ENCODE measurements at regions not wholly inside any gene's neighbourhood (a gene's known extent, or its start where the extent isn't known, plus 50 kb on each side); places are given as distances from the start of the nearest gene placed in this dataset.
A peak's percentile ranks its signal among the peaks of the same experiment; 100 is the strongest.

GRCh38 chr6:122524056-122524455 is 52.4 kb upstream of the SERINC1 start:
- Histone ChIP-seq H3K9me3 (ENCODE audit: low read depth, low read length, poor library complexity, severe bottlenecking) (peaks cover 8% of the 10 kb centered on the region), H3K4me1 (ENCODE audit: insufficient read depth, low read length, poor library complexity, severe bottlenecking) (no peaks in the 10 kb centered on the region), H3K27me3 (replicated peaks; ENCODE audit: insufficient read depth, low read depth, low read length, poor library complexity) (no peaks in the 10 kb centered on the region), H3K4me3 (ENCODE audit: low read depth, low read length, poor library complexity, severe bottlenecking) (no peak overlapping the region), H3K27ac (ENCODE audit: low read depth, low read length, poor library complexity, severe bottlenecking) (no peak overlapping the region), H3K36me3 (ENCODE audit: insufficient read depth, low read length, poor library complexity, severe bottlenecking) (no peaks in the 10 kb centered on the region)
- ChIA-PET POLR2A (ENCODE audit: low non-redundant PET) (no interaction called here), CTCF (no interaction called here)
- intact Hi-C loops (cut with micrococcal nuclease; ENCODE audit: unreplicated experiment) = no loop called here
- no peak for DNase-seq (ENCODE audit: low spot score)
- no TSS peak for BruUV-seq (replicated peaks)
- TF ChIP-seq EZH2 (IDR thresholded peaks at IDR 0.05; ENCODE audit: borderline replicate concordance, low read depth, low read length, poor library complexity, severe bottlenecking) = no peak
- no peak for TF ChIP-seq CTCF (conservative IDR thresholded peaks at IDR 0.05; ENCODE audit: low read depth, low read length)

GRCh38 chr6:122530440-122531046 is 58.9 kb upstream of the SERINC1 start:
- no TSS peak for BruUV-seq (replicated peaks)
- CTCF ChIA-PET = interaction anchor here (0.6 to 2.1 kb wide), 3 partner anchors 38 to 149 kb away, joined by 3 to 42 read pairs (median 11); no protein-coding TSS in a partner anchor
- Histone ChIP-seq H3K4me3 (ENCODE audit: low read depth, low read length, poor library complexity, severe bottlenecking) (no peak overlapping the region), H3K27me3 (replicated peaks; ENCODE audit: insufficient read depth, low read depth, low read length, poor library complexity) (no peaks in the 10 kb centered on the region), H3K27ac (ENCODE audit: low read depth, low read length, poor library complexity, severe bottlenecking) (no peak overlapping the region), H3K36me3 (ENCODE audit: insufficient read depth, low read length, poor library complexity, severe bottlenecking) (no peaks in the 10 kb centered on the region), H3K4me1 (ENCODE audit: insufficient read depth, low read length, poor library complexity, severe bottlenecking) (no peaks in the 10 kb centered on the region), H3K9me3 (ENCODE audit: low read depth, low read length, poor library complexity, severe bottlenecking) (peaks cover 8% of the 10 kb centered on the region)
- POLR2A ChIA-PET (ENCODE audit: low non-redundant PET) = no interaction called here
- DNase-seq (ENCODE audit: low spot score) = peak; percentile 81
- intact Hi-C loops (cut with micrococcal nuclease; ENCODE audit: unreplicated experiment) = loop anchor here (1.0 to 10.0 kb wide), 4 partner anchors 38 to 1096 kb away; partner anchors contain the start of gene GJA1
- TF ChIP-seq CTCF (conservative IDR thresholded peaks at IDR 0.05; ENCODE audit: low read depth, low read length) (peak; percentile 86), EZH2 (IDR thresholded peaks at IDR 0.05; ENCODE audit: borderline replicate concordance, low read depth, low read length, poor library complexity, severe bottlenecking) (no peak)

- ChIA-PET CTCF (no interaction called here), POLR2A (ENCODE audit: low non-redundant PET) (no interaction called here)
- no peak overlapping the region for H3K4me3 ChIP-seq (ENCODE audit: low read depth, low read length, poor library complexity, severe bottlenecking)
- BruUV-seq (replicated peaks) = no TSS peak
- peaks cover 7% of the 10 kb centered on the region for H3K27me3 ChIP-seq (replicated peaks; ENCODE audit: insufficient read depth, low read depth, low read length, poor library complexity)
- H3K4me1 ChIP-seq (ENCODE audit: insufficient read depth, low read length, poor library complexity, severe bottlenecking) = no peaks in the 10 kb centered on the region
- no peaks in the 10 kb centered on the region for H3K36me3 ChIP-seq (ENCODE audit: insufficient read depth, low read length, poor library complexity, severe bottlenecking)
- no peak overlapping the region for H3K27ac ChIP-seq (ENCODE audit: low read depth, low read length, poor library complexity, severe bottlenecking)
- no peak for DNase-seq (ENCODE audit: low spot score)
- no peak for TF ChIP-seq CTCF (conservative IDR thresholded peaks at IDR 0.05; ENCODE audit: low read depth, low read length)
- TF ChIP-seq EZH2 (IDR thresholded peaks at IDR 0.05; ENCODE audit: borderline replicate concordance, low read depth, low read length, poor library complexity, severe bottlenecking) = no peak
- intact Hi-C loops (cut with micrococcal nuclease; ENCODE audit: unreplicated experiment) = no loop called here
- H3K9me3 ChIP-seq (ENCODE audit: low read depth, low read length, poor library complexity, severe bottlenecking) = no peaks in the 10 kb centered on the region
Measured at GRCh38 chr6:122548281-122548680, 61.9 kb upstream of the PKIB start.

All from A673 (cell line).